Dendritic cell treated with granulocyte-macrophage colony-stimulating factor and Interleukin-4, amounts not matched to agents 40 ng/mL and 50 ng/mL, for 4 days (primary cell): ENCODE measurements at regions not wholly inside any gene's neighbourhood (a gene's known extent, or its start where the extent isn't known, plus 50 kb on each side); places are given as distances from the start of the nearest gene placed in this dataset.
"Not testable (repeated sequence)": the region's sequence is repeated elsewhere in the genome, so short reads cannot be mapped to it uniquely, and the experiment has no call there.

Experiments used
- H3K27ac Mint-ChIP-seq: one replicate; pipeline ENCODE4 v1.8.0; 2022; ENCODE audit warnings: mild to moderate bottlenecking, mixed read lengths
- H3K27me3 Mint-ChIP-seq: one replicate; pipeline ENCODE4 v1.8.0; 2022; ENCODE audit warnings: mild to moderate bottlenecking, mixed read lengths
- H3K36me3 Mint-ChIP-seq: one replicate; pipeline ENCODE4 v1.8.0; 2022; ENCODE audit warnings: low read depth, mixed read lengths
- H3K4me1 Mint-ChIP-seq: one replicate; pipeline ENCODE4 v1.8.0; 2022; ENCODE audit warnings: low read depth, mixed read lengths
- H3K4me3 Mint-ChIP-seq: one replicate; pipeline ENCODE4 v1.8.0; 2022; ENCODE audit warnings: mild to moderate bottlenecking, moderate library complexity, mixed read lengths
- H3K9me3 Mint-ChIP-seq: one replicate; pipeline ENCODE4 v1.8.0; 2022; ENCODE audit warnings: mixed read lengths
- intact Hi-C: fragments of 100-400 bp; cut with micrococcal nuclease; formaldehyde crosslinking; loops from one replicate; pipeline ENCODE4 v1.15.0; 2022

DNA sequence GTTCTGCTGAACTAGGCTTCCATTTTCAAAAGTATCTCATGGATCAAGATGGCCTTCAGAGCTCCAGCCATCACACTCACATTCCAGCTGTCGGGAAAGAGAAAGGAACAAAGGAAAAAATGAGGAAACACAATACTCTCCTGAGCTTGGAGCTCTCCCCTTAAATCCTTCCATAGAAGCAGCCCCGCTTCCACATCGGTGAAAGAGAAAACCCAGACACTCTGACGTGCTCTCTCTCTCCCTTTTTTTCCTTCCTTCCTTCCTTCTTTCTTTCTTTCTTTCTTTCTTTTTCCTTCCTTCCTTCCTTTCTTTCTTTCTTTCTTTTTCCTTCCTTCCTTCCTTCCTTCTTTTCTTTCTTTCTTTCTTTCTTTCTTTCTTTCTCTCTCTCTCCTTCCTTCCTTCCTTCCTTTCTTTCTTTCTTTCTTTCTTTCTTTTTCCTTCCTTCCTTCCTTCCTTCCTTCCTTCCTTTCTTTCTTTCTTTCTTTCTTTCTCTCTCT is 115.3 kb downstream of the TFAP2C start:
- intact Hi-C loops = not testable (repeated sequence)

DNA sequence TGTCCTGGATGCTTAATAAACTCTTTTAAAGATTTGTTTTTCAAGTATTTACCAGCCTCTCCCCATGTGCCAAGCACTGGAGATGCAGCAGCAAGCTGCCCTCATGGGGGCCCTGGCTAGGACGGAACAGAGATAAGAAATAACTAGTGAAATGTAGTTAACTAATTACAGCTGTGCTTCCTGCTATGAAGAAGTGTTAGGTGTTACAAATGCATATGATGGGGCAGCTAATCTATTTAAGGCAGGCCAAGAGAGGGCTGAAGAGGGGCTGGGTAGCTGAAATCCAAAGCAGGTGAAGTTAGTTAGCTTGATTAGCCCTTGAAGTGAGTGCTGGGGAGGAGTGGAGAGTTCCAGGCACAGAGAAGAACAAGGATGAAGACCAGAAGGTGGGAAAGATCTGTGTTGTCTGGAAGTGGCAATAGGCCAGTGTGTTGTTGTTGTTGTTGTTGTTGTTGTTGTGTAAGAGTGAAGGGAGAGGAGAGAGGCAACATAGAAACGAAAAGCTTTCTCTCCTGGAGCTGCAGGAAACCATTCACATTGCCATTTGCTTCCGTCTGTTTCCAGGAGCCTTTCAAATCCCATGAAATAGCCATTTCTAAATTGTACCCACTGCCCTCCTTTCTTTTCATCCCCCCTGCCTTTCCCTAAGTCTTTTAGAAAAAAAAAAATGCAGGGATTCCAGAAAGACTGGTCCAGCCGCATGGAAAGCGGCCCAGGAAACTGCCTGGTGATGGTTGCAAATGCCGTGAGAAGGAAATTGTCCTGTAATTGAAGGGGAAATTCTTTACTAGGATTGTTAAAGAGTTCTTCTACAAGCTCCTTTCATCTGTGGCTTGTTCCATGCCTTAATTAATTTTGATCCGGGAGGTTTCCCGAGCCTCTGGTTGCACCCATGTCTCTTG is 119.6 kb downstream of the TFAP2C start:
- H3K27me3 Mint-ChIP-seq = peaks cover 29% of the 10 kb centered on the region
- H3K4me3 Mint-ChIP-seq = no peak overlapping the region
- no peaks in the 10 kb centered on the region for H3K9me3 Mint-ChIP-seq
- no peak overlapping the region for H3K27ac Mint-ChIP-seq
- no peaks in the 10 kb centered on the region for H3K4me1 Mint-ChIP-seq
- no peaks in the 10 kb centered on the region for H3K36me3 Mint-ChIP-seq
- intact Hi-C loops = no loop called here

More for the DNA sequence above, 115.3 kb downstream of the TFAP2C start:
- peaks cover 22% of the 10 kb centered on the region for H3K27me3 Mint-ChIP-seq
- H3K4me3 Mint-ChIP-seq, H3K27ac Mint-ChIP-seq, H3K4me1 Mint-ChIP-seq, H3K9me3 Mint-ChIP-seq, H3K36me3 Mint-ChIP-seq: not testable (repeated sequence)

DNA sequence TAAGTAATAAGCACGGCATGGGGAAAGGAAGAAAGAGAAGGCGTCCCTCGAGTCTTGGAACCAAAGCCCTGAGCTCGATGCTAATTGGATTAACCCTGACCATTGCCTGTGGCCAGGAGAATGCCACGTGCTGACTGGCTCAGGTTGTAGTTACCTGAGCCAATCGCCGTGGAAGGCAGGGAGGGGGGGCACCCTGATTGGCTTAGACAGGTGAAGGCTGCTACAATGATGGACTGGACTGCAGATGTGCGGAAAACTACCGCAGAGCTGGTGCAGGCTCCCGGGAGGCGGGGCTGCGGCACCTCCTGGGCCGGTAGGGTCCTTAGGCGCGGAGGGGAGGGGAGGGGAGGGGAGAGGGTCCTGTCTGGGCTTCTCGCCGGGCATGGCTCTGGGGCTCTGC is 121.3 kb downstream of the TFAP2C start:
- Mint-ChIP-seq H3K27me3 (peaks cover 34% of the 10 kb centered on the region), H3K9me3 (no peaks in the 10 kb centered on the region), H3K27ac (no peak overlapping the region), H3K4me1 (no peaks in the 10 kb centered on the region), H3K4me3 (no peak overlapping the region), H3K36me3 (no peaks in the 10 kb centered on the region)
- intact Hi-C loops = no loop called here

DNA sequence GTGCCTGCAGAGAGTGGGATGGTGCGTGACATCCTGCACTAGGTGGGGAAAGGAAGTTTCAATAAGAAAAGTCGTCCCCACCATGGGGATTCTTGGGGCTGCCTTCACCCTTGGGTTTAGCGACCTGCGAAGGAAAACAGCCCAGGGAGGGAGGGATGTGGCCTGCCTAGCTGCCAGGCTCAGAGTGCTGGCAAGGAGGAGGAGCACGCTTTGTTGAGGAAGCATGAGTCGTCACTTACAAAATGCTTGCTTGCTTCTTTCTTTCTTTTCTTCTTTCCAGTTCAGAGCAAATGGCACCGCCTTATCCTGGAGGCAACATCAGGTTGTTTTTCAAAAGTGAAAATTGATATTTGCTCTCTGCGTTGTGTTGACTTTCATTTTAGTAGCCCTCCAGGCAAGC is 123.2 kb downstream of the TFAP2C start:
- intact Hi-C loops = no loop called here
- Mint-ChIP-seq H3K4me1 (no peaks in the 10 kb centered on the region), H3K27me3 (peaks cover 35% of the 10 kb centered on the region), H3K4me3 (no peak overlapping the region), H3K36me3 (no peaks in the 10 kb centered on the region), H3K27ac (no peak overlapping the region), H3K9me3 (no peaks in the 10 kb centered on the region)

DNA sequence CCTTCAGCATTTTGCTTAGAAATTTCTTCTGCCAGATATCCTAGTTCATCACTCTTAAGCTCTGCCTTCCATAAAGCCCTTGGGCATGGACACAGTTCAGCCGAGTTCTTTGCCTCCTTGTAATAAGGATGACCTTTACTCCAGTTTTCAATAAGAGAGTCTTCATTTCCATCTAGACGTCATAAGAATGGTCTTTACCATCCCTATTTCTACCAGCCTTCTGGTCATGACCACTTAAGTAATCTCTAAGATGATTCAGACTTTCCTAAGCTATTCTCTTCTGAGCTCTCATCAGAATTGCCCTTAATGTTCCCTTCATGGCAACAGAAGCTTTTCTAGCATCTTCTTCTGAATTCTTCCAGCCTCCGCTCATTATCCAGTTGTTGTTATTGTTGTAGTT is 126.1 kb downstream of the TFAP2C start:
- H3K4me1 Mint-ChIP-seq = no peaks in the 10 kb centered on the region
- H3K9me3 Mint-ChIP-seq = no peaks in the 10 kb centered on the region
- peaks cover 21% of the 10 kb centered on the region for H3K27me3 Mint-ChIP-seq
- H3K4me3 Mint-ChIP-seq = no peak overlapping the region
- H3K36me3 Mint-ChIP-seq = no peaks in the 10 kb centered on the region
- intact Hi-C loops = no loop called here
- H3K27ac Mint-ChIP-seq = no peak overlapping the region

DNA sequence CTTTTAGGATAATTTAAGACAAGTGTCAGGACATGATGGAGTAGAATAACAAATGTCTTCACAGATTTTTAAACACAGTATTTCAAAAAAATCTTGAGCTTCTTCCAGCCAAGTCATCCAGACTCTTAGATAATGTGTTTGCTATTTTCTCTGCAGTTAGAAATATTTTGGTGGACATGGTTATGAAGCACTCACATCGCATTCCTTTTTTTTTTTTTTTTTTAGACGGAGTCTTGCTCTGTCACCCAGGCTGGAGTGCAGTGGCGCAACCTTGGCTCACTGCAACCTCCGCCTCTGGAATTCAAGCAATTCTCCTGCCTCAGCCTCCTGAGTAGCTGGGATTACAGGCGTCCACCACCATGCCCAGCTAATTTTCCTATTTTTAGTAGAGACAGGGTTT is 127.6 kb downstream of the TFAP2C start:
- H3K4me1 Mint-ChIP-seq, H3K4me3 Mint-ChIP-seq, H3K36me3 Mint-ChIP-seq, H3K27ac Mint-ChIP-seq, intact Hi-C loops, H3K9me3 Mint-ChIP-seq: not testable (repeated sequence)
- H3K27me3 Mint-ChIP-seq = peaks cover 10% of the 10 kb centered on the region

DNA sequence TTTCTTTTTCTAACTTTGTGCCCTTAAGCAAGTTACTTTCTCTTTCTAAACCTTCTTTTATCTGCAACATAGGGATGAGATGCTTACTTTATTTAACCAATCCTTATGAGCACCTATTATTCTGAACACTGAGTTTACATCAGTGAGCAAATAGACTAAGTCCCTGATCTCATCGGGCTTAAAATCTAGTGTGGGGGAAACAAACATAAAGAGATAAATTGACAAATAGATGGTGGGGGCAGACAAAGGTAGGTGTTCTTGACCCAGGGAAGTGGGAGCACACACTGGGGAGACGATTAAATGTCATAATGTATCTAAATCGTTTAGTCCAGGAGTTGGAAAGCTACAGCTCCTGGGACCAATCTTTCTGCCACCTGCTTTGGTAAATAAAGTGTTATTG is 129.6 kb downstream of the TFAP2C start:
- Mint-ChIP-seq H3K27me3 (peaks cover 6% of the 10 kb centered on the region), H3K36me3 (no peaks in the 10 kb centered on the region), H3K27ac (no peak overlapping the region), H3K9me3 (no peaks in the 10 kb centered on the region), H3K4me1 (no peaks in the 10 kb centered on the region), H3K4me3 (no peak overlapping the region)
- intact Hi-C loops = no loop called here

DNA sequence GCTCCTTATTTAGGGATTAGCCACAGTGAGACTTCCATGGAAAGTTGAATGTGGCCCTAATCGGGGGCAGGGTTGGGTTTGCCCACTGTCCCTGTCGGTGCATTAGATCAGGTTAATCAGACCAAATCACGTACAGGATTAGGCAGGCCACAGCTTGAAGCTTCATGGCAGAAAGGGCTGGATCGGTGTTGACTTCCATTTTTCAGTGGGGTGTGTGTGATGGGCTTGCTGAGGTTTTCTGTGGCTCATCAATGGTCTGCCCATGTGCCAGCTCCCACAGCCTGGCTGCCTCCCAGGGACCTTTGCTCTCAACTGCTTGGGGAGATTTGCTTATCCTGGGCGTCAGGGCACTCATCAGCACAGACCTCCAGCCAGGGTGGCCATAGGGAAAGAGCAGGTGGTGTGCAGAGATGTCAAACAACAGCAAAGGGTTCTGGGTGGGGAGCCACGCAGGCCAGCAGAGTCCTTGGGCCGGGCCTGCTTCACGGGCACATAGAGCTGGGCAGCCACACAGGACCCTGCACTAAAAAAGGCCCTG is 130.7 kb downstream of the TFAP2C start:
- no peaks in the 10 kb centered on the region for H3K36me3 Mint-ChIP-seq
- no peak overlapping the region for H3K4me3 Mint-ChIP-seq
- peaks cover 2% of the 10 kb centered on the region for H3K27me3 Mint-ChIP-seq
- H3K9me3 Mint-ChIP-seq = no peaks in the 10 kb centered on the region
- intact Hi-C loops = no loop called here
- no peak overlapping the region for H3K27ac Mint-ChIP-seq
- no peaks in the 10 kb centered on the region for H3K4me1 Mint-ChIP-seq

DNA sequence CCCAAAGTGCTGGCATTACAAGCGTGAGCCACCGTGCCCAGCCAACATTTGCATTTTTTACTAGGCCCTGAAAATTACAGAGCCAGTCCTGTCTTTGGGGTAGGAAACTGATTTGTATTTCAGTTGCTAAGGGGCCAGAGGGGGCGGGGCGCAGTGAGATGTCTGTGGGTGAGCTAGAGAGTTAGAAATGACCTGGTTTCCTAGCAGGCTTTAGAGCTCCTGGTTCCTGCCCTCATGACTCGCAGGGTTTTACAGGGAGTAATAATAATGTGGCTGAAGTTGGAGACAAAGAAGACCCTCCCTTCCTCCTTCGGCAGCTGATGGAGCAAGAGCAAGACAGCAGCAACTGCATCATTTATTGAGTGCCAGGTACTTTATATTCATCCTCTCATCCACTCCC is 131.5 kb downstream of the TFAP2C start:
- Mint-ChIP-seq H3K27me3 (peaks cover under 1% of the 10 kb centered on the region), H3K4me3 (no peak overlapping the region), H3K27ac (no peak overlapping the region), H3K36me3 (no peaks in the 10 kb centered on the region), H3K4me1 (no peaks in the 10 kb centered on the region), H3K9me3 (no peaks in the 10 kb centered on the region)
- intact Hi-C loops = no loop called here

DNA sequence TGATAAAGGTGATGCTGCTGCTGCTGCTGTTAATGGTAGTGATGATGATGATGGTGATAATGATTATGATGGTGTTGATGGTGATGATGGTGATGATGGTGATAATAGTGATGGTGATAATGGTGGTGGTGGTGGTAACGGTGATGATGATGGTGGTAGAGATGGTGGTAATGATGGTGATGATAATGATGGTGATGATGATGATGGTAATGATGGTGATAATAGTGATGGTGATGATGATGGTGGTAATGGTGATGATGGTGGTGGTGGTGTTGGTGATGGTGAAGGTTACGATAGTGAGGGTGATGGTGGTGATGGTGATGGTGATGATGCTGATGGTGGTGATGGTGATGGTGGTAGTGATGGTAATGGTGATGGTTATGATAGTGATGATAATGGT is 132.3 kb downstream of the TFAP2C start:
- no peaks in the 10 kb centered on the region for H3K9me3 Mint-ChIP-seq
- intact Hi-C loops = no loop called here
- H3K4me1 Mint-ChIP-seq = no peaks in the 10 kb centered on the region
- no peak overlapping the region for H3K27ac Mint-ChIP-seq
- no peaks in the 10 kb centered on the region for H3K27me3 Mint-ChIP-seq
- H3K4me3 Mint-ChIP-seq = no peak overlapping the region
- no peaks in the 10 kb centered on the region for H3K36me3 Mint-ChIP-seq

DNA sequence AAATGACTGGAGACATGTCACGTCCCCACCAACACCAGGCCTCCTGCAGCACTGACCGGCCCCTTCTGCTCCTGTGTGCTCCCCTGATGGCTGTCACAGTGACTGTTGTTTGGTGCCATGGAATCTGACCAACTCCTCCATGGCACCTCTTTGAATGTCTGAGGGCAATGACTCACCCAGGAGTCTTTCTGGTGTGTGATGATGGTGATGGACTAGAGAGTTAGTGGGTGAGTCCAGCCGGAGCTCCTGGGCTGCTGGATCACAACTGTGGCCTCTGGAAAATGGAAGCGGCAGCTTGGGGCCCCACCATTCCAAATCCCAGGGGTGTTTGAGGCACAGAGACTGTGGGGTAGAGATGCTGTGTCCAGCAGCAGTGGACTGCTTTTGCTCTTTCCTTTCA is 133.3 kb downstream of the TFAP2C start:
- Mint-ChIP-seq H3K4me1 (no peaks in the 10 kb centered on the region), H3K36me3 (no peaks in the 10 kb centered on the region), H3K4me3 (no peak overlapping the region), H3K27ac (no peak overlapping the region), H3K9me3 (no peaks in the 10 kb centered on the region), H3K27me3 (no peaks in the 10 kb centered on the region)
- intact Hi-C loops = no loop called here

DNA sequence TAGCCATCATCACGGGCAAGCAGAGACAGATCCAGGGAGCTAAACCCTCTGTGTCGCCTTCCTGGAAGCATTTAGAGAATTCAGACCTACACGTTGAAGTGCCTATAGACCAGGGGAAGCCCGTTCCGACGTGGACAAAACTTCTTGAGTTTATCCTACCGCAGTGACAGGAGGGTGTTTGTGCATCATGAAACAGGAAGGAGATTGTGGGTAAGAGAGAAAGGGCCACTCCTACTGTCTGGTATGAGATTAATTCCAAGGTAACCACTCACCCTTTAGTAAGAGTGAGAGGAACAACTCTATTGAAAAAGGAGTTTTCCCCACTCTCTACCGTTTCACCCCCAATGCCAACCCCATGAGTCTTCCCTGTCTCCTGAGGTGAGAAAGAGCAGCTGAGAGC is 133.7 kb downstream of the TFAP2C start:
- H3K9me3 Mint-ChIP-seq = no peaks in the 10 kb centered on the region

DNA sequence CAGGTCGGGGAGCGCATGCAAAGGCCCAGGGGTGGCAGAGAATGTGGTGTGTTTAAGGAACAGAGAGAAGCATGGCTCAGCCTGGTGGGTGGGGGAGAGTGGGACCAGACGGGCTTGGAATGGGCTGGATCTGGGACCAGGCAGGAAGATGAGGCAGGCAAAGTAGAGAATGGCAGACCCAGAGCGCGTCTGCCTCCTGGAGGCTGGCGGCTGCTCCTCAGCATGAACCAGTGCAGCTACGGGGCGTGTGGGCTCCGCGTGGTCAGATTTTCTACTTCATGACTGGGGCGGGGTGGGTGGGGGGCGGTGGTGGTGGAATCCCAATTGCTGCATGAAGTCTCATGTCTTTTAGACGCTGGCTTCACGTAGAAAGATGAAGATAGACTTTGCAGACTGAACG is 135.6 kb downstream of the TFAP2C start:
- Mint-ChIP-seq H3K27me3 (no peaks in the 10 kb centered on the region), H3K4me3 (no peak overlapping the region), H3K4me1 (no peaks in the 10 kb centered on the region), H3K36me3 (no peaks in the 10 kb centered on the region), H3K9me3 (no peaks in the 10 kb centered on the region), H3K27ac (no peak overlapping the region)
- intact Hi-C loops = no loop called here

More for the DNA sequence above, 133.7 kb downstream of the TFAP2C start:
- no peak overlapping the region for H3K4me3 Mint-ChIP-seq
- no peaks in the 10 kb centered on the region for H3K36me3 Mint-ChIP-seq
- no peaks in the 10 kb centered on the region for H3K27me3 Mint-ChIP-seq
- intact Hi-C loops = no loop called here
- H3K4me1 Mint-ChIP-seq = no peaks in the 10 kb centered on the region
- H3K27ac Mint-ChIP-seq = no peak overlapping the region

DNA sequence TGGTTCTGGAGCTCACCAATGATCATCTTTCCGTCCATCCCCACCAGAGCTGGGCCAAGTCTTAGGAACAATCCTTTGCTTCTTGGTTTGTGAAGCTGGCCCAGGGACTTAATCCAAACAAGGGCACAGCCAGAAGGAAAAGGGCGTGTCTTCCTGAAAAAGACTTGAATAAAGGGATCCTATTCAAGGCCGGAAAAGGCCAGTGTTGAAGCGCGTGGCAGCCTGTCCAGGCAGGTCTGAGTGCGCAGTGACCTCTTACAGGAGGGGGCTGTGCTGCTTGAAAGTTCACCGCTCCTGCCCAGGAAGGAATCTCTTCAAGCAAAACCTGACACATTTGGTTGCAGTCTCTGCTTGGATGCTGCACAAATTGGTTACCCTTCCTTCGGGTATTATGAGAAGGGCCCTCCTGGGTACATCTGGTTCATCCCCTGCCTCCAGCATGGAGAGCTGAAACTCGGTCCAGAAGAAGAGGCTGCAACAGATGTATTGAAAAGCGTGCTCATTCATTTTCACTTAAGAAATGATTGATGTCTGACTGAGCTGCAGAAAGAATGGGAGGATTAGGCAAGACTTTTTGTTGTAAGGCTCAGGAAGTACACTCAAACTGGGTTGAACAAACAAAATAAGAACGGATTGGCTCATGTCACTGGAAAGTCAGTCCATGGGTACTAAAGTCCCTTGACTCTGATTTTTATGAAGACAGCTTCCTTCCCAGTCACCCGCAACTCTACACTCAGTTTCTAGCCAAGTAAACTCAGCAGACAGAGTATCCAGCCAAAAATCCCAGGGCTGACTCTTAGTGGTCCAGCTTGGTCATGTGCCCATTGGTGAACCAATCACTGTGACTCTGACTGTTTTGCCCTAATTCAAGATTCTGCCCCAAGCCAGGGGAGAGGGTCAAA is 136.3 kb downstream of the TFAP2C start:
- Mint-ChIP-seq H3K4me1 (no peaks in the 10 kb centered on the region), H3K36me3 (no peaks in the 10 kb centered on the region), H3K4me3 (no peak overlapping the region), H3K9me3 (no peaks in the 10 kb centered on the region), H3K27me3 (no peaks in the 10 kb centered on the region), H3K27ac (no peak overlapping the region)
- intact Hi-C loops = no loop called here
